H54 (cell line): ENCODE measurements at regions not wholly inside any gene's neighbourhood (a gene's known extent, or its start where the extent isn't known, plus 50 kb on each side); places are given as distances from the start of the nearest gene placed in this dataset.

Source experiments
- DNase-seq: peaks from one replicate; pipeline ENCODE4 v3.0.0; 2011; ENCODE audit warnings: low spot score, mixed read lengths; ENCODE audit not compliant: insufficient read length
- FAIRE-seq: peaks from 3 replicates; lab custom pipeline; 2011; peaks lifted over from hg19 to GRCh38; lab: Jason Lieb, UNC
- POLR2A ChIP-seq: IDR thresholded peaks from 2 replicates; pipeline ENCODE4 v1.6.1; 2011; ENCODE audit warnings: low read depth, mild to moderate bottlenecking, low read length

DNA sequence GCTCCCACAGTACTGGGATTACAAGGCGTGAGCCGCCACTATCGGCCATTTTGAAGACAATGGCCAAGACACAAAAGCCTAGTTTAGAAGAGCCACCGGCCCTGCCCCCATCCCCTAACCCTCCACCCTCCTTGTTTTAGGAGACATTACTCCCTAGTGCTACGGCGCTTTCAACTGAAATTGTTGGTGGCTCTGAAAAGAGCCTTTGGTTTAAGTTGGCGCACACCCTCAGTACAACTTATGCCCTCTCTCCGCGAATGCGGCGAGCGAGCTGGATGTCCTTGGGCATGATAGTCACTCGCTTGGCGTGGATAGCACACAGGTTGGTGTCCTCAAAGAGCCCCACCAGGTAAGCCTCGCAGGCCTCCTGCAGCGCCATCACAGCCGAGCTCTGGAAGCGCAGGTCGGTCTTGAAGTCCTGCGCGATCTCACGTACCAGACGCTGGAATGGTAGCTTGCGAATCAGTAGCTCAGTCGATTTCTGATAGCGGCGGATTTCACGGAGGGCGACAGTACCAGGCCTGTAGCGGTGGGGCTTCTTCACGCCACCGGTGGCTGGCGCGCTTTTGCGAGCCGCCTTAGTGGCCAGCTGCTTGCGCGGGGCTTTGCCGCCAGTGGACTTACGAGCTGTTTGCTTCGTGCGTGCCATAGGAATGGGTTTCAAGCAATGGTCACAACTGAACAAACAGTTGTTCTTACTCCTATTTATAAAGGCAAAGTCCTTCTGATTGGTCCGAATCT is 114.9 kb upstream of the BTN3A2 start:
- DNase-seq (no peak), FAIRE-seq (no peak)
- peak; percentile 76 for TF ChIP-seq POLR2A

DNA sequence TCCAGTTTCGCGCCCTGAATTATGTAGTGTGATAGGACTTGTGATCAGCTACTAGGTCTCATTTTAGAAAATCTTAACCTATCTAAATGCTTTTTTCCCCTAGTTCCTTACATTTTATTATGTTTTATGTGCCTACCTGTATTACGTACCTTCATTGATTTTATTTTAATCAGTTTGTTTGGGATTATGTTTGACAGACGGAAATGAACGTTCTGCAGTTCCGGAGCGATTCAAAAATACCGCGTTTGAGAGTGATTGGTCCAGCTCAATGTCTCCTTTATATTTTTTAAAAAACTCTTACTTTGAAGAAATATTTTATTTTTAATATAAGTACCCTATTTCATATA is 114.3 kb upstream of the BTN3A2 start:
- no peak for TF ChIP-seq POLR2A
- FAIRE-seq, result no peak
- no peak for DNase-seq

DNA sequence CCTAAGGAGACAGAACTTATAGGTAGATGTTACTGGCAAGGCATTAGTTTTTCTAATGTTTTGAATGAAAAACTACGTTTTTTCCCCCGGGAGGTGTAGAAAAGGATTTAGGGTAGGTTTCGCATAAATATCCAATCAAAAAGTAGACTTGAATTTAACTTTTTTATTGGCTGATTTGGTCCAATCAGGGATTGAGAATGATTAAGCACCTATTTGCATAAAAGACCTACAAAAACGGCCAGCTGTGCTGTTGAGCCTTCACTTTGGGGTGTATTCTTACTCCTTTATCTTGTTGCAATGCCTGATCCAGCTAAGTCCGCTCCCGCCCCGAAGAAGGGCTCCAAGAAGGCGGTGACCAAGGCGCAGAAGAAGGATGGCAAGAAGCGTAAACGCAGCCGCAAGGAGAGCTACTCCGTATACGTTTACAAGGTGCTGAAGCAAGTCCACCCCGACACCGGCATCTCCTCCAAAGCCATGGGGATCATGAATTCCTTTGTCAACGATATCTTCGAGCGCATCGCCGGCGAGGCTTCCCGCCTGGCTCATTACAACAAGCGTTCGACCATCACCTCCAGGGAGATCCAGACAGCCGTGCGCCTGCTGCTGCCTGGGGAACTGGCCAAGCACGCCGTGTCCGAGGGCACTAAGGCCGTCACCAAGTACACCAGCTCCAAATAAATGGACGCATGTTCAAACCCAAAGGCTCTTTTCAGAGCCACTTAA is 113.5 kb upstream of the BTN3A2 start:
- DNase-seq (no peak), FAIRE-seq (no peak)
- peak; percentile 69 for TF ChIP-seq POLR2A

DNA sequence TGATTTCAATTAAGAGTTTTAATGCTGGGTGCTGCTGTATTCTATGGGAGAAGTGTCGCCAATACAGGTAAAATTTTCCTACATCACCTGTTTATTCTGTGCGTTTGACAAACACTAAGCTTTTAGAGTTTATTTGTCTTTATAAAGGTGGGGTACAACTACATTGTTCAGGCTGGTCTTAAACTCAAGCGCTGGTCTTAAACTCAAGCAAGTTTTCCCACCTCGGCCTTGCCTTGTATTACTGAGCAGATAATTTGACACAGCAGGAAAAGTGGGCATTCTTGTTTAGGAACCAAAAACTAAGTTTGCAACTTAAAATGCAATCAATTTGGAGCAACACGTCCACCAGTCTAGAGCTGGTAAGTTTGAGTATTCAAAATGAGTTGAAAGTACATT is 112.9 kb upstream of the BTN3A2 start:
- no peak for DNase-seq
- TF ChIP-seq POLR2A, result no peak
- FAIRE-seq, result no peak

DNA sequence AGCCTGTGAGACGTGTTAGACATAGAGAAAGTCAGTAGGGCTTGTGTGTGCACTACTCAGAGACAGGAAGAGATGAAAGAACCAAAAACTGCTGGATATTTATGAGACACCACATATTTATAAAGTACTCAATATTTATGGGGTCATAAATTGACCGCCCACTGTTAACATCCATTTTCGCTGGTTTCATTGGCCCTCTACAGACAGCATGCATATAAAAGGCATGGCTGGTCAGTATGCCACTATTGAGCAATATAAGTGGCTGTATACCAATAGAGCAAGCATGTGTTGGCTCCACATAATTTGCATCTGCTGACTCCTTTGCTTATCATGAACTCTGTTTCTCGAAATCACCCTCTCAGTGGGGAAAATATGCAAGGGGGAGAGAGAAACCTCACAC is 110.3 kb upstream of the BTN3A2 start:
- FAIRE-seq (no peak), DNase-seq (no peak)
- no peak for TF ChIP-seq POLR2A

DNA sequence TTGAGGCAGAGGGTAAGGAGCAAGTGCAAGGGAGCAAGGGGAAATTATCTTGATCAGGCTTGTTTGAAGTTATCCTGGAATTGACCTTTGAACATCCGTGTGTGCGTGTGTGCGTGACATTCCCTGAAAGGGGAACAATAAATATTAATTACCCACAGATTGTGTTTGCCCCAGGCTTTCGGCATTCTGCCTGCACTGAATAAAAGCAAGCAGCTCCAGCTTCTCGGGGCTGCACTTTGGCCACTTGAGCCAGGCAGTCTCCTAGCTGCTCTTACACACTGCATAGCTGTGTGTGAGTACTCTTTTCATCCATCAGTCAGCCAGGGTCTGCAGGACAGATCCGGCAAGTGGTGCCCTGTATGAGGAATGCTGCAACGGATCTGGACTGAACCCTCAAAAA is 107.7 kb upstream of the BTN3A2 start:
- TF ChIP-seq POLR2A, result no peak
- no peak for DNase-seq
- no peak for FAIRE-seq

DNA sequence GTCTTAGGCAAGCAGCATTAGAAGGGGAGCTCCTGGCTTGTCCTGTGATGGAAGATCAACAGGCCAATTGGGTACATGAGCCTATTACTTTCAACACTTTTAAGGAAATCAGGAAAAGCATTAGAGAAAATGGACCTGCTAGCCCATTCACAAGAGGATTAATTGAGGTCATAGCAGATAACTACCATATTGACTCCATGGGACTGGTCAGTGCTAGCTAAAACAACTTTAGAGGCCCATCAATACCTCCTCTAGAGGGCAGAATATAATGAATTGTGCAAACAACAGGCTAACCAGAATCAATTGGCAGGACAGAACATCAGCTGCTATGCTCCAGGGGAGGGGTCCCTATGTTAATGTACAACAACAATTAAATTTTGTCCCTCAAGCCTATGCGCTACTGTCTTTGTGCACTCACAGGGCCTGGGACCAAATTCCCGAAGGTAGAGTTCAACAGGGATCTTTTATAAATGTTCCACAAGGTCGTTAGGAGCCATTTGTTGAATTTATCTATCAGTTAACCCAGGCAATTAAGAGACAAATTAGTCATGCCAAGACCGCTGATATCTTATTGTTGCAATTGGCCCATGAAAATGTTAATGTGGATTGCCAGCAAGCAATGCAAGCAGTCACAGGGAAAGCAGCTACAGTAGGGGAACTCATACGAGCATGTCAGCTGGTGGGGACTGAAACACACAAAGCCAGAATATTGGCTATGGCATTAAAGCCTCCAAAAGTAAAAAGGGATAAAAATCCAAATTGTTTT is 106.6 kb upstream of the BTN3A2 start:
- no peak for FAIRE-seq
- TF ChIP-seq POLR2A, result no peak
- no peak for DNase-seq

DNA sequence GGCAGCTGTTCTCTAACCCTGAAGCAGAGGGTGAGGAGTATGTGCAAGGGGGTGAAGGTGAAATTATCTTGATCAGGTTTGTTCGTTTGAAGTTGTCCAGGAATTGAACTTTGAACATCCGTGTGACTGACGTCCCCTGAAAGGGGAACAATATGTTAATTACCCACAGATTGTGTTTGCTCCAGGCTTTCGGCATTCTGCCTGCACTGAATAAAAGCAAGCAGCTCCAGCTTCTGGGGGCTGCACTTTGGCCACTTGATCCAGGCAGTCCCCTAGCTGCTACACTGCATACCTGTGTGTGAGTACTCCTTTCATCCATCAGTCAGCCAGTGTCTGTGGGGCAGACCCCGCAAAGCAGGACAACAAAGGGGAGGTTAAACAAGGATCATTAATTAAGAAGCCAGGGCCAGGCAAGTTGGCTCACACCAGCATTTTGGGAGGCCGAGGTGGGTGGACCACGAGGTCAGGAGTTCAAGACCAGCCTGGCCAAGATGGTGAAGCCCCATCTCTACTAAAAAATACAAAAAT is 104.8 kb upstream of the BTN3A2 start:
- FAIRE-seq (no peak), DNase-seq (no peak)
- TF ChIP-seq POLR2A, result no peak

DNA sequence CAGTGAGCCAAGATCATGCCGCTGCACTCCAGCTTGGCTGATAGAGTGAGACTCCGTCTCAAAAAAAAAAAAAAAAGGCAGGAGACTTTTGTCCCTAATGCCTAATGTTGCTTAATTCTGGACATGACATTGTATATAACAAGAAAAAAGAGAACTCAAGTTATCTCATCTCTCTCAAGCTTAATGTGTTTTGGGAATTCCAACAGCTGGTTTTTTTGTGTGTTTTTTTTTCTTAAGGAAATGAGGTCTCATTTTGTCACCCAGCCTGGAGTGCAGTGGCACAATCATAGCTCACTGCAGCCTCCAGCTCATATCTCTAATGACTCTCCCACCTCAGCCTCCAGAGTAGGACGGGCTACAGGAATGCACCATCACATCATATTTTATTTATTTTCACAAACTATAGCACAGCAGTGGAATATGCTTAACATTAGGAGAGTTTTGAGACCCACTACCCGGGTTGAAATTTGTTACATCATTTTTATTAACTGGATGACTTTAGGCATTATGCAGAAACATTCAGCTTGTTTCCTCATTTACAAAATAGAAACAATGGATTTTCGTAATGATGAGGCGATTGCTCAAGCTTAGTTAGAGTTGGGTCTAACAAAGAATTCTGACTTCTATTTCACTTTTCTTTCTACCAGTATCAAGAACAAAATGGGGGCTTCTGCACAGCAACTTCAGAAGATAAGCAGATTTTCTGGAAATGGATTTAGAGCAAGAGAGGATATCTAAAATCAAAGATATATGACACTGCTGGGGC is 104.1 kb upstream of the BTN3A2 start:
- no peak for TF ChIP-seq POLR2A
- FAIRE-seq (no peak), DNase-seq (no peak)

DNA sequence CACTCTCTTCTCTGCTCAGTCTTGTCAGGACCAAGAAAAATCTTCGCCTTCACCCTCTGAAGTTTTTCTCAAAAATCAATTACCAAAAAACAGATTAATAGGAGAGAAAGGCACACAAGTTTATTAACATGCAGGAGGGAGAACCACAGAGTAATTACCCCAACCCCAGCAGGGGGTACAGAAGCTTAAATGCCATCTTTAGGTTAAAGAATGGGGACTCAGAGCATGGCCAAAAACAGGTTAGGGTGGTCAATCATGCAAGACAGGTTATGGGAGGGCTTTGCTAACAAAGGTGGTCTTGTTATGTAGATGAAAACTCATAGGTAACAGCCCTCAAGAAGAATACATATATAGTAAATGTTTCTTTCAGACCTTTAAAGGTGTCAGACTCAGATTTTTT is 100.5 kb upstream of the BTN3A2 start:
- TF ChIP-seq POLR2A, result no peak
- DNase-seq (no peak), FAIRE-seq (no peak)

DNA sequence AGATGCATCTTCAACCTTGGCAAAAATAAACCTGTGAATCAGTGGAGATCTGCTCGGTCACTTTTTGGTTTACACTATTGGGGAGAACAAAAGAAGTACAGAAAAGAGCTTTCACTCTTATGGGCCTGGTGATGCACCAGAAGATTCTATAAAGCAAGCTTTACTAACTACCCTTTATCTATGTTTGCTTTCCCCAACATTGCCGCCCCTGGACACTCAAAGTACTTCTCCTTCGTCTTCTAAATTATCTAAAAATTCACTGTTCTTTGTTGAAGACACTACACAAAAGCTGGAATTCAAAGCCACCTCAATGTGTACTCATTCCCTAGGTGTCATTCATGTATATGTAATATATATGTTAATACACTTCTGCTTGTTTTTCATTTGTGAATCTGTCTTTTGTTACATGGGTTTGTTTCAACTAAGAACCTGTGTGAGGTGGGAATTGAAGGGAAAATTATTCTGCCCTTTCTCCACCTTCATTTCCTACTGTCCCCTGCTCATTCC is 97.9 kb upstream of the BTN3A2 start:
- FAIRE-seq (no peak), DNase-seq (no peak)
- no peak for TF ChIP-seq POLR2A

DNA sequence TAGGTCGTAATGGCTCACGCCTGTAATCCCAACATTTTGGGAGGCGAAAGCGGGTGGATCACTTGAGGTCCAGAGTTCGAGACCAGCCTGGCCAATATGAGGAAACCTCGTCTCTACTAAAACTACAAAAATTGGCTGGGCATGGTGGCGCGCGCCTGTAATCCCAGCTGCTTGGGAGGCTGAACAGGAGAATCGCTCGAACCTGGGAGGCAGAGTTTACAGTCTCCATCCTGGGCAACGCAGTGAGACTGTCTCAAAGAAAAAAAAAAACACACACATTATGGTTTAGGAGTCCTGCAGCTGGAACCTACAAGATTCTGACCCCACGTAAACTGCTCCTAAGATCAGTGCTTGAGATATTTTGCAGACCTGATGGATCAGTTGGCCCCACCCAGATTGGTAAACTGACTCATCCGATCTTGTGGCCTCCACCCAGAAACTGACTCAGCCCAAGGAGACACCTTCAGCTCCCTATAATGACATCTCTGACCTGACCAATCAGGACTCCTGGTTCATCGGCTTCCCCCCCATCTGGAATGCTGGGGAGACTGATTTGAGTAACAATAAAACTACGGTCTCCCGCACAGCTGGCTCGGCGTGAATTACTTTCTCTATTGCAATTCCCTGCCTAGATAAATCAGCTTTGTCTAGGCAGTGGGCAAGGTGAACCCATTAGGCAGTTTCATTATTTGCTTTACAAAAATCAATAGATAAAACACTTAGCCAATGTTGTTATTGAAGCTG is 96.2 kb upstream of the BTN3A2 start:
- DNase-seq (no peak), FAIRE-seq (no peak)
- no peak for TF ChIP-seq POLR2A
